Hepatocyte (in vitro differentiated cells): ENCODE measurements at regions not wholly inside any gene's neighbourhood (a gene's known extent, or its start where the extent isn't known, plus 50 kb on each side); places are given as distances from the start of the nearest gene placed in this dataset.
"Not testable (repeated sequence)": the region's sequence is repeated elsewhere in the genome, so short reads cannot be mapped to it uniquely, and the experiment has no call there.

Experiments used
- DNase-seq: peaks from one replicate; pipeline ENCODE4 v3.0.0-alpha.2; 2016; ENCODE audit warnings: low spot score
- H2AFZ ChIP-seq: fragments of 200-600 bp; sonication (generic); 2 replicates; pipeline ENCODE4 v1.6.0; 2016; ENCODE audit warnings: antibody characterized with exemption, mild to moderate bottlenecking
- H3K27ac ChIP-seq: fragments of 200-600 bp; sonication (generic); 2 replicates; pipeline ENCODE4 v1.5.1; 2016; ENCODE audit warnings: mild to moderate bottlenecking
- H3K27me3 ChIP-seq: fragments of 200-600 bp; sonication (generic); 2 replicates; pipeline ENCODE4 v1.6.1; 2016
- H3K36me3 ChIP-seq: fragments of 200-600 bp; sonication (generic); replicated peaks from 2 replicates; pipeline ENCODE4 v1.5.1; 2016; ENCODE audit warnings: low read depth; ENCODE audit not compliant: insufficient read depth
- H3K4me1 ChIP-seq: fragments of 200-600 bp; sonication (generic); 2 replicates; pipeline ENCODE4 v1.5.1; 2016; ENCODE audit warnings: mild to moderate bottlenecking, moderate library complexity; ENCODE audit not compliant: insufficient read depth
- H3K4me2 ChIP-seq: fragments of 200-600 bp; sonication (generic); 2 replicates; pipeline ENCODE4 v1.6.0; 2016
- H3K4me3 ChIP-seq: fragments of 200-600 bp; sonication (generic); 2 replicates; pipeline ENCODE4 v1.5.1; 2016; ENCODE audit warnings: mild to moderate bottlenecking
- H3K79me2 ChIP-seq: fragments of 200-600 bp; sonication (generic); 2 replicates; pipeline ENCODE4 v1.6.0; 2017; ENCODE audit warnings: mild to moderate bottlenecking
- H3K9me2 ChIP-seq: fragments of 200-600 bp; sonication (generic); replicated peaks from 2 replicates; pipeline ENCODE4 v1.6.0; 2017; ENCODE audit warnings: mild to moderate bottlenecking; ENCODE audit not compliant: insufficient read depth
- H3K9me3 ChIP-seq: fragments of 200-600 bp; sonication (generic); 2 replicates; pipeline ENCODE4 v1.5.1; 2016; ENCODE audit warnings: low read depth, mild to moderate bottlenecking
- H4K20me1 ChIP-seq: fragments of 200-600 bp; sonication (generic); 2 replicates; pipeline ENCODE4 v1.6.0; 2016; ENCODE audit warnings: mild to moderate bottlenecking; ENCODE audit not compliant: insufficient read depth, poor library complexity, severe bottlenecking
- EZH2 ChIP-seq: fragments of 200-600 bp; sonication (generic); IDR thresholded peaks from 2 replicates; pipeline ENCODE4 v1.6.1; 2016; ENCODE audit warnings: antibody characterized with exemption, mild to moderate bottlenecking, borderline replicate concordance
- EZH2phosphoT487 ChIP-seq: fragments of 200-600 bp; sonication (generic); IDR thresholded peaks from one replicate; pipeline ENCODE4 v1.6.1; 2018; ENCODE audit warnings: antibody characterized with exemption, mild to moderate bottlenecking, low read depth, moderate library complexity; ENCODE audit not compliant: unreplicated experiment, severe bottlenecking
- WGBS: methylation state at CpG from one replicate; pipeline ENCODE4 v1.1.6; 2016; ENCODE audit warnings: low lambda C conversion rate; ENCODE audit errors: missing lambda C conversion rate; 5-methylcytosine and 5-hydroxymethylcytosine counted together
- TF ChIP-seq, protein P1 (sequence below): fragments of 200-600 bp; sonication (generic); IDR thresholded peaks from 2 replicates; pipeline ENCODE4 v1.5.1; 2016; ENCODE audit warnings: antibody characterized with exemption, mild to moderate bottlenecking; ENCODE audit not compliant: poor library complexity

DNA sequence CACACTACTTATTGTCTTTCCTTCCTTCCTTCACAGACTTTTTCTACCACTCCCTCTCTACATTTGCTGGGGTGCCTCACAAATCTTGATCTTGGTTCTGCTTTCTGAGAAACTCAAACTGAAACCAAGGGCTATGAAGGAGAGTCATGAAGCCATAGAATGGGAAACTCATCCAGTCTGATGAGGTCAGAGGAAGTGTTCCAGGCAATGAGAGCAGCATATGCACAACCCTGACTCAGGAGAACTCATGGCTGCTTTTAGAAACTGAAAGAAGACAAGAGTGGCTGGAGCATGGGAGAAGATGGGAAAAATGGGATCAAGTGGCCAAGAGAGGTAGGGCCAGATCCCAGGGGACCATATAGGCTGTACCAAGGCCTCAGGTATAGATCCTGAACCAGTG is 130.0 kb upstream of the TOX3 start:
- TF ChIP-seq EZH2phosphoT487, result no peak
- TF ChIP-seq, protein P1, sequence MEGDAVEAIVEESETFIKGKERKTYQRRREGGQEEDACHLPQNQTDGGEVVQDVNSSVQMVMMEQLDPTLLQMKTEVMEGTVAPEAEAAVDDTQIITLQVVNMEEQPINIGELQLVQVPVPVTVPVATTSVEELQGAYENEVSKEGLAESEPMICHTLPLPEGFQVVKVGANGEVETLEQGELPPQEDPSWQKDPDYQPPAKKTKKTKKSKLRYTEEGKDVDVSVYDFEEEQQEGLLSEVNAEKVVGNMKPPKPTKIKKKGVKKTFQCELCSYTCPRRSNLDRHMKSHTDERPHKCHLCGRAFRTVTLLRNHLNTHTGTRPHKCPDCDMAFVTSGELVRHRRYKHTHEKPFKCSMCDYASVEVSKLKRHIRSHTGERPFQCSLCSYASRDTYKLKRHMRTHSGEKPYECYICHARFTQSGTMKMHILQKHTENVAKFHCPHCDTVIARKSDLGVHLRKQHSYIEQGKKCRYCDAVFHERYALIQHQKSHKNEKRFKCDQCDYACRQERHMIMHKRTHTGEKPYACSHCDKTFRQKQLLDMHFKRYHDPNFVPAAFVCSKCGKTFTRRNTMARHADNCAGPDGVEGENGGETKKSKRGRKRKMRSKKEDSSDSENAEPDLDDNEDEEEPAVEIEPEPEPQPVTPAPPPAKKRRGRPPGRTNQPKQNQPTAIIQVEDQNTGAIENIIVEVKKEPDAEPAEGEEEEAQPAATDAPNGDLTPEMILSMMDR, result no peak
- no peak for TF ChIP-seq EZH2
- Histone ChIP-seq H3K4me3 (no peak overlapping the region), H3K36me3 (no peaks in the 10 kb centered on the region), H3K27me3 (no peaks in the 10 kb centered on the region), H3K4me1 (no peaks in the 10 kb centered on the region), H2AFZ (no peak overlapping the region), H3K27ac (no peak overlapping the region), H3K79me2 (no peaks in the 10 kb centered on the region), H4K20me1 (no peaks in the 10 kb centered on the region), H3K9me2 (no peaks in the 10 kb centered on the region), H3K4me2 (no peak overlapping the region), H3K9me3 (no peaks in the 10 kb centered on the region)
- no peak for DNase-seq

DNA sequence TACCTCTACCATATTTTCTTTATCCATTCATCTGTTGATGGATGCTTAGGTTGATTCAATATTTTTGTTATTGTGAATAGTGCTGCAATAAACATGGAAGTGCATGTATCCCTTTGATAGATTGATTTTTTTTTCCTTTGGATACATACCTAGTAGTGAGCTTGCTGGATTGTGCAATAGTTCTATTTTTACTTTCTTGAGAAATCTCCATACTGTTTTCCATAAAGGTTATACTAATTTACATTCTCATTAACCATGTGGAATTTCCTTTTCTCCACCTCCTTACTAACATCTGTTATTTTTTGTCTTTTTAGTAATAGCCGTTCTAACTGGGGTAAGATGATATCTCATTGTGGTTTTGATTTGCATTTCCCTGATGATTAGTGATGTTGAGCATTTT is 124.6 kb upstream of the TOX3 start:
- H4K20me1 ChIP-seq, result no peaks in the 10 kb centered on the region

DNA sequence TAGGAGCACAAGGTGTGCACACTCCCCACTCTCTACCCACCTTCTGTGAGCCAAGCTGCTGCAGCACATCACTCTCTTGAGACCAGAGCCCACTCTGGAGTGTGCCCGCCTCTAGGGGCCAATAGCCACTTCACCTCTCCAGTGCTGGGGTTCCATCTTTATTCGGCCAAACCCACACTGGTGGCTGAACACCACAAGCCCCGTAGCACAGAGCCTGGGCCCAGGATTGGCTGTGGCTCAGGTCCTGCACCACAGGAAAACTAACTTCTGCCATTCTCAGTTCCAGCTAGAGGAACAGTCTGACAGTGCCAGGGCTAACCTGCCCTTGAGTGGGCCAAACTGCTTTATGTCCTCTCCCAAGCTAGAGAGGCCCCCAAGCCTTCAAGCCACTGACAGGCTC is 111.0 kb upstream of the TOX3 start:
- Histone ChIP-seq H3K27ac (no peak overlapping the region), H3K9me3 (peaks cover 8% of the 10 kb centered on the region), H3K4me1 (no peaks in the 10 kb centered on the region), H3K79me2 (no peaks in the 10 kb centered on the region), H3K4me2 (no peak overlapping the region), H3K36me3 (no peaks in the 10 kb centered on the region), H3K4me3 (no peak overlapping the region), H4K20me1 (no peaks in the 10 kb centered on the region), H3K9me2 (no peaks in the 10 kb centered on the region), H2AFZ (no peak overlapping the region), H3K27me3 (no peaks in the 10 kb centered on the region)
- DNase-seq, result no peak
- TF ChIP-seq EZH2, result no peak
- 98% methylated on average over 3 of the region's 3 CpGs for WGBS

More for the DNA sequence above, 124.6 kb upstream of the TOX3 start:
- no peak for DNase-seq
- no peaks in the 10 kb centered on the region for H3K4me1 ChIP-seq
- WGBS, result 73% methylated on average over 1 of the region's 1 CpG
- H2AFZ ChIP-seq, result no peak overlapping the region
- H3K36me3 ChIP-seq, result no peaks in the 10 kb centered on the region
- no peak overlapping the region for H3K4me2 ChIP-seq
- H3K4me3 ChIP-seq, result no peak overlapping the region
- no peak overlapping the region for H3K27ac ChIP-seq
- no peaks in the 10 kb centered on the region for H3K9me2 ChIP-seq
- H3K27me3 ChIP-seq, result no peaks in the 10 kb centered on the region
- no peaks in the 10 kb centered on the region for H3K79me2 ChIP-seq
- TF ChIP-seq, protein P1, result no peak
- TF ChIP-seq EZH2phosphoT487 (no peak), EZH2 (no peak)
- no peaks in the 10 kb centered on the region for H3K9me3 ChIP-seq

DNA sequence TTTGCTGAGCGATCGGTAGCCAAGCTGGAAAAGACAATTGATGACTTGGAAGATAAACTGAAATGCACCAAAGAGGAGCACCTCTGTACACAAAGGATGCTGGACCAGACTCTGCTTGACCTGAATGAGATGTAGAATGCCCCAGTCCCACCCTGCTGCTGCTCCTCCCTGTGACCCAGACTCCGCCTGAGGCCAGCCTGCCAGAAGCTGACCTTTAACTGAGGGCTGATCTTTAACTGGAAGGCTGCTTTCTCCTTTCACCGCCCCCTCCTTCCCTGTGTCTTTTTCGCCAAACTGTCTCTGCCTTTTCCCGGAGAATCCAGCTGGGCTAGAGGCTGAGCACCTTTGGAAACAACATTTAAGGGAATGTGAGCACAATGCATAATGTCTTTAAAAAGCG is 109.0 kb upstream of the TOX3 start:
- H3K27me3 ChIP-seq, H2AFZ ChIP-seq, H3K9me3 ChIP-seq, H3K79me2 ChIP-seq, DNase-seq, H3K27ac ChIP-seq, H3K4me1 ChIP-seq, H3K4me2 ChIP-seq, H4K20me1 ChIP-seq, H3K4me3 ChIP-seq, H3K36me3 ChIP-seq, H3K9me2 ChIP-seq: not testable (repeated sequence)
- 65% methylated on average over 7 of the region's 7 CpGs for WGBS

DNA sequence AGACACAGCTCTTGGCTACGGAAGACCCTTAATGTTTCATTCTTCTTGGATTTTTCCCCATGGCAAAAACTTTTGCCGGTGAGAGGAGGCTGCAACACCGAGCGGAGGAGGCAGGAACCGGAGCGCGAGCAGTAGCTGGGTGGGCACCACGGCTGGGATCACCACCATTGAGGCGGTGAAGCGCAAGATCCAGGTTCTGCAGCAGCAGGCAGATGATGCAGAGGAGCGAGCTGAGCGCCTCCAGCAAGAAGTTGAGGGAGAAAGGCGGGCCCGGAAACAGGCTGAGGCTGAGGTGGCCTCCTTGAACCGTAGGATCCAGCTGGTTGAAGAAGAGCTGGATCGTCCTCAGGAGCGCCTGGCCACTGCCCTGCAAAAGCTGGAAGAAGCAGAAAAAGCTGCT is 108.2 kb upstream of the TOX3 start:
- not testable (repeated sequence) for DNase-seq, H3K27ac ChIP-seq, H3K4me1 ChIP-seq, H3K79me2 ChIP-seq, H3K4me2 ChIP-seq, H2AFZ ChIP-seq, H3K36me3 ChIP-seq, H3K9me2 ChIP-seq, H4K20me1 ChIP-seq, H3K27me3 ChIP-seq, H3K4me3 ChIP-seq, H3K9me3 ChIP-seq
- whole genome bisulfite sequencing, result 97% methylated on average over 17 of the region's 17 CpGs
